GM21723 (cell line): ENCODE measurements at regions not wholly inside any gene's neighbourhood (a gene's known extent, or its start where the extent isn't known, plus 50 kb on each side); places are given as distances from the start of the nearest gene placed in this dataset.

ENCODE experiments used
- ATAC-seq: cut with Tn5 transposase; IDR thresholded peaks from one replicate; pipeline ENCODE4 v1.9.1; 2021; ENCODE audit warnings: mild to moderate bottlenecking, moderate library complexity; ENCODE audit not compliant: unreplicated experiment

DNA sequence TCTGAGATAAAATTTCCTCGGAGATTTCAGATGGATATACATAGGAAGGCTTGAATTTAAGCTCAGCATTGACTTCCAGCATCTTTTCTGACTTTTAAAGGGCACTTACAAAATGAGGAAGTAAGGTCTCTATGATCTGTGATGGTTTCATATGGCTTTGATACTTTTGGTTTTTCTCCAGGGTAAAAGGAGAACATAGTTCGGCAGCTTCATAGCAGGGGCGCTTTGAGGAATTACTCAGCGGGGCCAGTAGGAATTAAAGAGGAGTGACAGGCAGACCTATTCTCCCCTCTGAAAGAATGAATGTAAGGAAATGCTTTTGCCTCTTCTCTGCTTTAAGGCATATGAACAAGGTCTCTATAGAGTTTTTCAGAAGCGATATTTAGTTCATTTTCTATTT, 80.0 kb upstream of the PCDH15 start:
- no peak for ATAC-seq

DNA sequence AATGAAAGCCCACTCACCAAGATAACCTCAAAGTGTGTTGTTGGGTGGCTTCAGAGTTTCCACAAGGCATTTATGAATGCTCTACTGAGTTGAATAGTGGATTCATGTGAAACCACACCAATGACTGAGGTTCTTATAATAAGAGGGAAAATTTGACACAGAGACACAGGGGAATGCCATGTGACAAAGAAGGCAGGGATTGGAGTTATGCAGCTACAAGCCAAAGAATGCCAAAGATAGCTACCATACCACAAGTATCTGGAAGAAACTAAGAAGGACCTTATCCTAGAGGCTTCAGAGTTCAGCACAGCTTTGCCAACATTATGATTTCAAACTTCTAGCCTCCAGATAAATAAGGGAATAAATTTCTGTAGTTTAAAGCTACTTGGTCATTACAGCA, 68.0 kb upstream of the PCDH15 start:
- ATAC-seq, result no peak

DNA sequence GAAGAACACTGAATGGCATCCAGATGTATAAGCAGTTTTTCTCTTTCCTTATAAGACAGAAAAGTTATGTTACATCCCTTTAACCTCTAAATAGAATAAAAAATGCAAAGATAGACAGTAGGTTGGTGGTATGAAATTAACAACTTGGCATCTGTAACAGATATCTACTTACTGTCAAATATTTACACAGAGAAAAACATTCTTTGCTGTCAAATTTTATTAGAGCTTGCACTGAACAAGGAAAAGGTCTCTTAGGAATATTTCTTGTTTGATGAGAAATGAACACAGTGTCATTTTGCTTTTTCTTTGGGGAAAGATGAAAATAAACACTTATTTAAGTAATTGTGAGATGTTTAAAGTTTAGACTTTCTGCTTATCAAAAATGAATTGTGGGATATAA, 65.6 kb upstream of the PCDH15 start:
- no peak for ATAC-seq

DNA sequence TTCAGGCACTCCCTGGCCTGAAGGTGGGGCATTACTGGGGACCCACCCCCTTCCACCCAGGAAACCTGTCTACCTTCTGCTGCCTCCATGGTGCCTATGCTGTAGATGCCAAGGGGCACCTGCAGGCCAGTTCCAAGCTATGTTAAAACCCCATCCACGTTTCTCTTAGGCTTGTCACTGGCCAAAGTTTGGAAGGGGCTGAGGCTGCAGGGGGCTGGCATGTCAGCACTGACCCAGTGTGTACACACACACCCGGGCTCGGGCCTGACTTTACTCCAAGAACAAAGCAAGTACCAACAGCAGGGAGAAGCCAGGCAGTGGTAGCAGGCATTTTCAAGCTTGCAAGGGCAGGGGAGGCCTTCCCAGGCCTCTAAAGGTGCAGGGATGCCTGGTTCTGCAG, 53.8 kb upstream of the PCDH15 start:
- ATAC-seq, result no peak

DNA sequence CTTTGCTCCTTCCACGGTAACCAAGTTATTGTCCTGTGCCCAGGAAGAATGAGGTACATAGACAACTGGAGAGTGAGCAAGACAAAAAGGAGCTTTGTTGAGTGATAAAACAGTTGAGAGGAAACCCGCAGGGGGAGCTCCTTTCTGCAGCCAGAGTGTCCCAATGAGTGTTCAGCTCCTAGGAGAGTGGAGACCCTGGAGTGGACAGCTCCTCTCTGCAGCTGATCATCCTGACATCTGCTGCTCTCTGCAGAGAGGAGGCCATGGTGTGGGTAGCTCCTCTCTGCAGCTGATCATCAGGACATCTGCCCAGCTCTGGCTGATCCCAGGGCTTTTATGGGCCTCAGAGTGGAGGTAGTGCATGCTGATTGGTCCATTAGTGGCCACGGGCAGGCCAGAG, 53.4 kb upstream of the PCDH15 start:
- ATAC-seq, result no peak

DNA sequence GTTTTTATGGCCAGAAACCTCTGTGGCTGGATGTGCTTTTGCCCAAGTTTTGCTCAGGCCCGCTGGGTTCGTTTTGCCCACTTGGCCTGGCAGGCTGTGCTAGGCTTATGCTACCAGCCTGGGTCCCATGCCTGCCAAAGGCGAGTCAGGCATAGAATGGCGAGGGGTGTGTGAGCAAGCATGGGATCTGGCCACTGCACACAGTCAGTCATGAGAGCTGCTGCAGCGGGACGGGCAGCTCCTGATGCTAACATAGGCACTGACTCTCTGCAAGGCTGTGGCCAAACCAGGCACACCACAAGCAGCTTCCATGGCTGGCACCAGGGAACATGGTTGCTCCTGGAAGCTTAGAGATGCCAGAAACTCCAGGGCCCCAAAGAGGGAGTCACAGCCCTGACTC, 52.9 kb upstream of the PCDH15 start:
- no peak for ATAC-seq
